ENCODE measurements at regions not wholly inside any gene's neighbourhood (a gene's known extent, or its start where the extent isn't known, plus 50 kb on each side); places are given as distances from the start of the nearest gene placed in this dataset.

GRCh38 chr6:23414051-23414445 is 712.0 kb upstream of the NRSN1 start:
- Histone ChIP-seq H3K4me3 (ENCODE audit: low read depth, low read length, poor library complexity, severe bottlenecking) (no peak overlapping the region), H3K4me1 (ENCODE audit: insufficient read depth, low read length, severe bottlenecking) (no peaks in the 10 kb centered on the region), H3K9ac (ENCODE audit: low read length) (no peak overlapping the region), H3K4me2 (ENCODE audit: low read length) (no peak overlapping the region), H2AFZ (ENCODE audit: low read length) (no peak overlapping the region), H3K9me2 (ENCODE audit: low read depth, low read length) (no peaks in the 10 kb centered on the region), H3F3A (ENCODE audit: insufficient read depth, low read length) (no peaks in the 10 kb centered on the region), H3K36me3 (ENCODE audit: insufficient read depth, low read length) (no peaks in the 10 kb centered on the region), H3K79me2 (ENCODE audit: insufficient read depth, low read length) (no peaks in the 10 kb centered on the region), H3K27ac (ENCODE audit: low read depth, low read length, poor library complexity, severe bottlenecking) (no peak overlapping the region), H4K20me1 (ENCODE audit: insufficient read depth, low read length) (no peaks in the 10 kb centered on the region), H3K9me3 (ENCODE audit: low read length) (no peaks in the 10 kb centered on the region), H3K27me3 (ENCODE audit: insufficient read depth, low read length) (no peaks in the 10 kb centered on the region)
- TF ChIP-seq, protein P1, sequence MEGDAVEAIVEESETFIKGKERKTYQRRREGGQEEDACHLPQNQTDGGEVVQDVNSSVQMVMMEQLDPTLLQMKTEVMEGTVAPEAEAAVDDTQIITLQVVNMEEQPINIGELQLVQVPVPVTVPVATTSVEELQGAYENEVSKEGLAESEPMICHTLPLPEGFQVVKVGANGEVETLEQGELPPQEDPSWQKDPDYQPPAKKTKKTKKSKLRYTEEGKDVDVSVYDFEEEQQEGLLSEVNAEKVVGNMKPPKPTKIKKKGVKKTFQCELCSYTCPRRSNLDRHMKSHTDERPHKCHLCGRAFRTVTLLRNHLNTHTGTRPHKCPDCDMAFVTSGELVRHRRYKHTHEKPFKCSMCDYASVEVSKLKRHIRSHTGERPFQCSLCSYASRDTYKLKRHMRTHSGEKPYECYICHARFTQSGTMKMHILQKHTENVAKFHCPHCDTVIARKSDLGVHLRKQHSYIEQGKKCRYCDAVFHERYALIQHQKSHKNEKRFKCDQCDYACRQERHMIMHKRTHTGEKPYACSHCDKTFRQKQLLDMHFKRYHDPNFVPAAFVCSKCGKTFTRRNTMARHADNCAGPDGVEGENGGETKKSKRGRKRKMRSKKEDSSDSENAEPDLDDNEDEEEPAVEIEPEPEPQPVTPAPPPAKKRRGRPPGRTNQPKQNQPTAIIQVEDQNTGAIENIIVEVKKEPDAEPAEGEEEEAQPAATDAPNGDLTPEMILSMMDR (IDR thresholded peaks at IDR 0.05; ENCODE audit: low read length), result 0 out of 2 replicates have a peak, but pooled peaks have one; percentile 10
- no peak for TF ChIP-seq EZH2 (IDR thresholded peaks at IDR 0.05; ENCODE audit: borderline replicate concordance, low read length)

DNA sequence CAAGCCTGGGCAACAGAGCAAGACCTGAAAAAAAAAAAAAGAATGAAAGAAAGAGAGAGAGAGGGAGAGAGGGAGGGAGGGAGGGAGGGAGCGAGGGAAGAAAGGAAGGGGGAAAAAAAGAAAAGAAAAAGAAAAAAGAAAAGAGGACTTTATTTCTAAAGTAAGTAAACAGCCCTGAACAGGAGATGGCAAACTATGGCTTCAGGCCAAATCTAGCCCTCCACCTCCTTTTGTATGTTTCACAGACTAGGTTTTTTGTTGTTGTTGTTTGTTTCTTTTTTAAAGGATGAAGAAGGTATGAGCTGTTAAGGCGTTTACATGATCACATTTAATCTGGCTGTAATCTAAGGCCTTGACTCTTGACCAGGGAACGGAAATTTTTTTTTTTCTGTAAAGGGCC is 711.1 kb upstream of the NRSN1 start:
- TF ChIP-seq EZH2 (IDR thresholded peaks at IDR 0.05; ENCODE audit: borderline replicate concordance, low read length), result no peak
- TF ChIP-seq, protein P1 (IDR thresholded peaks at IDR 0.05; ENCODE audit: low read length), result no peak
- H3K9me3 ChIP-seq (ENCODE audit: low read length), result no peaks in the 10 kb centered on the region
- no peak overlapping the region for H3K27ac ChIP-seq (ENCODE audit: low read depth, low read length, poor library complexity, severe bottlenecking)
- no peaks in the 10 kb centered on the region for H4K20me1 ChIP-seq (ENCODE audit: insufficient read depth, low read length)
- no peak overlapping the region for H3K9ac ChIP-seq (ENCODE audit: low read length)
- H3F3A ChIP-seq (ENCODE audit: insufficient read depth, low read length), result no peaks in the 10 kb centered on the region
- no peaks in the 10 kb centered on the region for H3K79me2 ChIP-seq (ENCODE audit: insufficient read depth, low read length)
- H3K4me3 ChIP-seq (ENCODE audit: low read depth, low read length, poor library complexity, severe bottlenecking), result no peak overlapping the region
- H3K36me3 ChIP-seq (ENCODE audit: insufficient read depth, low read length), result no peaks in the 10 kb centered on the region
- H3K4me1 ChIP-seq (ENCODE audit: insufficient read depth, low read length, severe bottlenecking), result no peaks in the 10 kb centered on the region
- H3K9me2 ChIP-seq (ENCODE audit: low read depth, low read length), result no peaks in the 10 kb centered on the region
- H3K27me3 ChIP-seq (ENCODE audit: insufficient read depth, low read length), result no peaks in the 10 kb centered on the region
- no peak overlapping the region for H3K4me2 ChIP-seq (ENCODE audit: low read length)
- H2AFZ ChIP-seq (ENCODE audit: low read length), result no peak overlapping the region

GRCh38 chr6:23415819-23416427 is 710.1 kb upstream of the NRSN1 start:
- Histone ChIP-seq H3K4me1 (ENCODE audit: insufficient read depth, low read length, severe bottlenecking) (no peaks in the 10 kb centered on the region), H3F3A (ENCODE audit: insufficient read depth, low read length) (no peaks in the 10 kb centered on the region), H3K36me3 (ENCODE audit: insufficient read depth, low read length) (no peaks in the 10 kb centered on the region), H2AFZ (ENCODE audit: low read length) (no peak overlapping the region), H3K9me2 (ENCODE audit: low read depth, low read length) (no peaks in the 10 kb centered on the region), H3K4me2 (ENCODE audit: low read length) (no peak overlapping the region), H3K9me3 (ENCODE audit: low read length) (no peaks in the 10 kb centered on the region), H3K4me3 (ENCODE audit: low read depth, low read length, poor library complexity, severe bottlenecking) (no peak overlapping the region), H3K9ac (ENCODE audit: low read length) (no peak overlapping the region), H4K20me1 (ENCODE audit: insufficient read depth, low read length) (no peaks in the 10 kb centered on the region), H3K79me2 (ENCODE audit: insufficient read depth, low read length) (no peaks in the 10 kb centered on the region), H3K27ac (ENCODE audit: low read depth, low read length, poor library complexity, severe bottlenecking) (no peak overlapping the region), H3K27me3 (ENCODE audit: insufficient read depth, low read length) (no peaks in the 10 kb centered on the region)
- TF ChIP-seq, protein P1 (IDR thresholded peaks at IDR 0.05; ENCODE audit: low read length), result no peak
- TF ChIP-seq EZH2 (IDR thresholded peaks at IDR 0.05; ENCODE audit: borderline replicate concordance, low read length), result no peak

All from OCI-LY1 (cell line).